ENCODE measurements at regions not wholly inside any gene's neighbourhood (a gene's known extent, or its start where the extent isn't known, plus 50 kb on each side); places are given as distances from the start of the nearest gene placed in this dataset.

GRCh38 chr7:142413280-142414000 is 155.6 kb upstream of the PRSS58 start:
- TF ChIP-seq POLR2A (IDR thresholded peaks at IDR 0.05; ENCODE audit: borderline replicate concordance, extremely low read depth, insufficient read depth, insufficient read length) (no peak), CTCF (IDR thresholded peaks at IDR 0.05 in 2 of 3, conservative IDR thresholded peaks at IDR 0.05 in 1 of 3; ENCODE audit: borderline replicate concordance in 1 of 3, insufficient read depth in 1 of 3, low read depth in 2 of 3, low read length in 2 of 3) (no peak), REST (IDR thresholded peaks at IDR 0.05; ENCODE audit: low read depth) (no peak), JUND (IDR thresholded peaks at IDR 0.05) (no peak), EZH2phosphoT487 (IDR thresholded peaks at IDR 0.05; ENCODE audit: borderline replicate concordance) (no peak), POLR2AphosphoS5 (IDR thresholded peaks at IDR 0.05; ENCODE audit: low read depth, low read length) (no peak), MAX (IDR thresholded peaks at IDR 0.05) (no peak), ZNF274 (IDR thresholded peaks at IDR 0.05; ENCODE audit: low read depth, low read length) (no peak), ZBTB33 (IDR thresholded peaks at IDR 0.05; ENCODE audit: extremely low read depth, insufficient replicate concordance, low read length) (no peak), CEBPB (IDR thresholded peaks at IDR 0.05; ENCODE audit: low read depth) (no peak), SP1 (IDR thresholded peaks at IDR 0.05; ENCODE audit: low read depth) (no peak), EZH2 (IDR thresholded peaks at IDR 0.05) (no peak), YY1 (IDR thresholded peaks at IDR 0.05; ENCODE audit: extremely low read depth, insufficient replicate concordance, low read depth, low read length) (no peak), ATF3 (IDR thresholded peaks at IDR 0.05) (no peak)

Measured in HCT116 (cell line).